Trophoblast cell (in vitro differentiated cells and primary cell): ENCODE measurements at regions not wholly inside any gene's neighbourhood (a gene's known extent, or its start where the extent isn't known, plus 50 kb on each side); places are given as distances from the start of the nearest gene placed in this dataset.
"Not testable (repeated sequence)": the region's sequence is repeated elsewhere in the genome, so short reads cannot be mapped to it uniquely, and the experiment has no call there.

Source experiments
- DNase-seq, 2 donors: peaks; one replicate each; pipeline ENCODE4 v3.0.0-alpha.2; 2016
- H2AFZ ChIP-seq: 2 replicates; pipeline ENCODE4 v1.6.1; 2013; ENCODE audit warnings: low read length, moderate library complexity, mild to moderate bottlenecking; ENCODE audit not compliant: insufficient read depth, poor library complexity
- H2AK5ac ChIP-seq: 2 replicates; pipeline ENCODE4 v1.6.1; 2013; ENCODE audit warnings: mild to moderate bottlenecking, low read length
- H2BK120ac ChIP-seq: 2 replicates; pipeline ENCODE4 v1.6.1; 2013; ENCODE audit warnings: low read length, mild to moderate bottlenecking, moderate library complexity; ENCODE audit not compliant: insufficient read depth, poor library complexity
- H2BK12ac ChIP-seq: 2 replicates; pipeline ENCODE4 v1.6.1; 2013; ENCODE audit warnings: mild to moderate bottlenecking, low read length, moderate library complexity
- H2BK5ac ChIP-seq: 2 replicates; pipeline ENCODE4 v1.6.1; 2013; ENCODE audit warnings: low read length, low read depth, moderate library complexity, mild to moderate bottlenecking; ENCODE audit not compliant: poor library complexity
- H3K14ac ChIP-seq: 2 replicates; pipeline ENCODE4 v1.6.1; 2013; ENCODE audit warnings: mild to moderate bottlenecking, low read length
- H3K18ac ChIP-seq: 2 replicates; pipeline ENCODE4 v1.6.1; 2013; ENCODE audit warnings: mild to moderate bottlenecking, low read length
- H3K23ac ChIP-seq: 2 replicates; pipeline ENCODE4 v1.6.1; 2013; ENCODE audit warnings: low read length
- H3K27ac ChIP-seq: 2 replicates; pipeline ENCODE4 v1.5.1; 2013; ENCODE audit warnings: low read depth, mild to moderate bottlenecking, inconsistent platforms, low read length, moderate library complexity
- H3K27me3 ChIP-seq: 2 replicates; pipeline ENCODE4 v1.6.1; 2013; ENCODE audit warnings: inconsistent platforms, mild to moderate bottlenecking, low read length, moderate library complexity; ENCODE audit not compliant: insufficient read depth
- H3K36me3 ChIP-seq, 2 experiments: 1 replicate in 1 of 2; 2 replicates in 1 of 2; pipeline ENCODE4 v1.6.1; 2013; ENCODE audit warnings: low read length in 2 of 2, mild to moderate bottlenecking in 2 of 2, moderate library complexity in 1 of 2; ENCODE audit not compliant: insufficient read depth in 2 of 2, control insufficient read depth in 1 of 2
- H3K4ac ChIP-seq: 2 replicates; pipeline ENCODE4 v1.6.1; 2013; ENCODE audit warnings: low read depth, mild to moderate bottlenecking, low read length, moderate library complexity
- H3K4me1 ChIP-seq, 2 experiments: 1 replicate in 1 of 2; 2 replicates in 1 of 2; pipeline ENCODE4 v1.6.1; 2013; ENCODE audit warnings: low read length in 2 of 2, mild to moderate bottlenecking in 2 of 2, moderate library complexity in 1 of 2; ENCODE audit not compliant: insufficient read depth in 2 of 2, control insufficient read depth in 1 of 2
- H3K4me2 ChIP-seq: 2 replicates; pipeline ENCODE4 v1.6.1; 2013; ENCODE audit warnings: inconsistent platforms, mild to moderate bottlenecking, low read length, moderate library complexity
- H3K4me3 ChIP-seq: 2 replicates; pipeline ENCODE4 v1.5.1; 2013; ENCODE audit warnings: mild to moderate bottlenecking, low read depth, low read length, inconsistent platforms
- H3K79me1 ChIP-seq: one replicate; pipeline ENCODE4 v1.6.1; 2013; ENCODE audit warnings: low read length
- H3K79me2 ChIP-seq: 2 replicates; pipeline ENCODE4 v1.6.1; 2013; ENCODE audit warnings: low read length, mild to moderate bottlenecking; ENCODE audit not compliant: control insufficient read depth, insufficient read depth, poor library complexity
- H3K9ac ChIP-seq: 2 replicates; pipeline ENCODE4 v1.6.1; 2013; ENCODE audit warnings: mild to moderate bottlenecking, low read length
- H3K9me3 ChIP-seq: 2 replicates; pipeline ENCODE4 v1.6.1; 2013; ENCODE audit warnings: low read depth, mild to moderate bottlenecking, control low read depth, inconsistent platforms, low read length; ENCODE audit not compliant: insufficient read depth
- H4K12ac ChIP-seq: 2 replicates; pipeline ENCODE4 v1.6.1; 2013; ENCODE audit warnings: low read depth, mild to moderate bottlenecking, low read length, moderate library complexity
- H4K8ac ChIP-seq: 2 replicates; pipeline ENCODE4 v1.6.1; 2013; ENCODE audit warnings: low read depth, mild to moderate bottlenecking, low read length, moderate library complexity
- H4K91ac ChIP-seq: one replicate; pipeline ENCODE4 v1.6.1; 2013; ENCODE audit warnings: low read depth, mild to moderate bottlenecking, low read length, moderate library complexity
- WGBS: extraction: QIAGEN DNeasy Blood & Tissue Kit; methylation state at CpG from one replicate; pipeline ENCODE4 v1.1.7; 2013; ENCODE audit warnings: missing lambda C conversion rate; ENCODE audit not compliant: insufficient read length, insufficient coverage; ENCODE audit errors: extremely low coverage; 5-methylcytosine and 5-hydroxymethylcytosine counted together

- H2BK5ac ChIP-seq, H3K4ac ChIP-seq, H2AK5ac ChIP-seq, H3K79me1 ChIP-seq, H3K4me1 ChIP-seq, H3K4me3 ChIP-seq, H4K12ac ChIP-seq, H3K36me3 ChIP-seq, H3K23ac ChIP-seq, H4K8ac ChIP-seq, H3K9ac ChIP-seq, H2BK120ac ChIP-seq, H3K27me3 ChIP-seq, H3K14ac ChIP-seq, H3K27ac ChIP-seq, H2BK12ac ChIP-seq, H2AFZ ChIP-seq, H3K18ac ChIP-seq, H3K79me2 ChIP-seq, H4K91ac ChIP-seq, H3K9me3 ChIP-seq: not testable (repeated sequence)
- DNase-seq, result peak in 1 of 2 donors; percentile 24
- WGBS, result no CpG with 5 or more reads among the region's 34 CpGs
- peak overlapping the region; percentile 59 for H3K4me2 ChIP-seq
Measured at GRCh38 chr1:148361427-148362215, 121.5 kb downstream of the PPIAL4G start.

GRCh38 chr1:148357037-148357436 is 126.1 kb downstream of the PPIAL4G start:
- Histone ChIP-seq H3K4me3 (no peak overlapping the region), H2AK5ac (no peak overlapping the region), H2BK12ac (no peak overlapping the region), H2AFZ (no peak overlapping the region), H3K36me3 (no peaks in the 10 kb centered on the region), H2BK120ac (no peak overlapping the region), H4K91ac (no peak overlapping the region), H3K4me2 (no peak overlapping the region), H3K23ac (no peak overlapping the region), H3K9me3 (no peaks in the 10 kb centered on the region), H3K18ac (no peak overlapping the region), H4K12ac (no peak overlapping the region), H3K4ac (no peak overlapping the region), H3K27ac (no peak overlapping the region), H3K9ac (no peak overlapping the region), H4K8ac (no peak overlapping the region), H3K4me1 (peaks cover 0 to 2% of the 10 kb centered on the region in 2 experiments), H3K79me2 (no peaks in the 10 kb centered on the region), H3K79me1 (no peaks in the 10 kb centered on the region), H2BK5ac (no peak overlapping the region), H3K27me3 (peaks cover 3% of the 10 kb centered on the region), H3K14ac (no peak overlapping the region)
- WGBS, result no CpG with 5 or more reads among the region's 1 CpG
- no peak for DNase-seq

GRCh38 chr1:148355976-148356375 is 127.1 kb downstream of the PPIAL4G start:
- Histone ChIP-seq H3K4me3 (no peak overlapping the region), H2BK12ac (no peak overlapping the region), H3K79me2 (no peaks in the 10 kb centered on the region), H3K27me3 (peaks cover 3% of the 10 kb centered on the region), H3K4ac (no peak overlapping the region), H2BK5ac (no peak overlapping the region), H2BK120ac (no peak overlapping the region), H3K9me3 (no peaks in the 10 kb centered on the region), H3K23ac (no peak overlapping the region), H3K4me1 (no peaks in the 10 kb centered on the region), H4K8ac (no peak overlapping the region), H3K14ac (no peak overlapping the region), H3K9ac (no peak overlapping the region), H2AFZ (no peak overlapping the region), H2AK5ac (no peak overlapping the region), H3K4me2 (no peak overlapping the region), H3K18ac (no peak overlapping the region), H3K27ac (no peak overlapping the region), H4K12ac (no peak overlapping the region), H3K36me3 (no peaks in the 10 kb centered on the region), H3K79me1 (no peaks in the 10 kb centered on the region), H4K91ac (no peak overlapping the region)
- no CpG with 5 or more reads among the region's 2 CpGs for WGBS
- DNase-seq, result peak in 1 of 2 donors; percentile 52

GRCh38 chr1:148354913-148355308 is 128.2 kb downstream of the PPIAL4G start:
- H3K79me2 ChIP-seq, result no peaks in the 10 kb centered on the region
- H3K9me3 ChIP-seq, result no peaks in the 10 kb centered on the region
- no peak overlapping the region for H3K18ac ChIP-seq
- H2AK5ac ChIP-seq, result no peak overlapping the region
- no peak overlapping the region for H2BK120ac ChIP-seq
- no peaks in the 10 kb centered on the region for H3K36me3 ChIP-seq
- no peak overlapping the region for H3K14ac ChIP-seq
- no peaks in the 10 kb centered on the region for H3K4me1 ChIP-seq
- no peaks in the 10 kb centered on the region for H3K79me1 ChIP-seq
- no peak overlapping the region for H4K91ac ChIP-seq
- no peak for DNase-seq
- H3K4ac ChIP-seq, result no peak overlapping the region
- H3K27me3 ChIP-seq, result peaks cover 3% of the 10 kb centered on the region
- no peak overlapping the region for H2BK5ac ChIP-seq
- H4K8ac ChIP-seq, result no peak overlapping the region
- H2AFZ ChIP-seq, result no peak overlapping the region
- no peak overlapping the region for H3K4me3 ChIP-seq
- H3K4me2 ChIP-seq, result no peak overlapping the region
- no peak overlapping the region for H3K9ac ChIP-seq
- H3K27ac ChIP-seq, result no peak overlapping the region
- H3K23ac ChIP-seq, result no peak overlapping the region
- no peak overlapping the region for H4K12ac ChIP-seq
- H2BK12ac ChIP-seq, result no peak overlapping the region
- WGBS, result no CpG with 5 or more reads among the region's 15 CpGs
